ENCODE measurements at regions not wholly inside any gene's neighbourhood (a gene's known extent, or its start where the extent isn't known, plus 50 kb on each side); places are given as distances from the start of the nearest gene placed in this dataset.

DNA sequence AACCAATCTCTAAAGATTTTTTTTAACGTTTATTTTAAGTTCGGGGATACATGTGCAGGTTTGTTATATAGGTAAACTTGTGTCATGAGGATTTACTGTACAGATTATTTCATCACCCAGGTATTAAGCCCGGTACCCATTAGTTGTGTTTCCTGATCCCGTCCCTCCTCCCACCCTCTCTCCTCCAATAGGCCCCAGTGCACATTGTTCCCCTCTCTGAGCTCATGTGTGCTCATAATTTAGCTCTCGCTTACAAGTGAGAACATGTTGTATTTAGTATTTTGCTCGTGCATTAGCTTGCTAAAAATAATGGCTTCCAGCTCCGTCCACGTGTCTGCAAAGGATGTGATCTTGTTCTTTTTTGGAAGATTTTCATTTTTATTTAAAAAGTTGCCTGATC lies 2309.4 kb upstream of the AGA start:
- Histone ChIP-seq H3K36me3 (ENCODE audit: control insufficient read depth in 2 of 2, insufficient read depth in 2 of 2, low read length in 1 of 2) (no peaks in the 10 kb centered on the region), H3K27ac (ENCODE audit: control insufficient read depth, insufficient read depth) (no peak overlapping the region), H3K27me3 (replicated peaks in 1 of 2; ENCODE audit: control insufficient read depth in 2 of 2, insufficient read depth in 2 of 2, low read length in 1 of 2) (no peaks in the 10 kb centered on the region), H3K4me3 (no peak overlapping the region), H2AFZ (ENCODE audit: control insufficient read depth, low read depth, low read length) (no peak overlapping the region), H4K20me1 (ENCODE audit: control insufficient read depth, insufficient read depth) (no peaks in the 10 kb centered on the region), H3K9me3 (replicated peaks; ENCODE audit: control insufficient read depth, insufficient read depth, low read length) (no peaks in the 10 kb centered on the region), H3K4me1 (ENCODE audit: control insufficient read depth, insufficient read depth, low read length) (no peaks in the 10 kb centered on the region), H3K9ac (ENCODE audit: control insufficient read depth, insufficient read depth, low read length) (no peak overlapping the region), H3K79me2 (ENCODE audit: control insufficient read depth, insufficient read depth, low read length) (no peaks in the 10 kb centered on the region), H3K4me2 (ENCODE audit: control insufficient read depth, insufficient read depth) (no peak overlapping the region)
- BruUV-seq (replicated peaks): no TSS peak
- ATAC-seq: no peak
- no peak for FAIRE-seq
- ChIA-PET SMC1A (ENCODE audit: uncharacterized antibody, unreplicated experiment) (no interaction called here), RAD21 (ENCODE audit: unreplicated experiment) (no interaction called here), CTCF (interaction anchor here (1.4 kb wide), 1 partner anchor 22 kb away, joined by 4 read pairs; no protein-coding TSS in a partner anchor), POLR2A (no interaction called here)
- WGBS (ENCODE audit: insufficient coverage, insufficient replicate concordance, low lambda C conversion rate, missing lambda C conversion rate): 30% methylated on average over 8 of the region's 8 CpGs
- intact Hi-C loops (cut with micrococcal nuclease; ENCODE audit: unreplicated experiment): no loop called here
- in situ Hi-C loops (cut with MboI): no loop called here
- TF ChIP-seq ZZZ3 (IDR thresholded peaks at IDR 0.05; ENCODE audit: control insufficient read depth, insufficient read length, low read depth) (no peak), CUX1 (IDR thresholded peaks at IDR 0.05; ENCODE audit: insufficient replicate concordance, low read depth, low read length) (no peak), IKZF2 (IDR thresholded peaks at IDR 0.05) (no peak), SPI1 (IDR thresholded peaks at IDR 0.05; ENCODE audit: borderline replicate concordance, insufficient read depth, low read depth, low read length) (no peak), ZNF274 (IDR thresholded peaks at IDR 0.05; ENCODE audit: insufficient read depth, insufficient read length) (no peak), CHD1 (IDR thresholded peaks at IDR 0.05; ENCODE audit: low read depth, low read length) (no peak)
- TF ChIP-seq, protein P1, sequence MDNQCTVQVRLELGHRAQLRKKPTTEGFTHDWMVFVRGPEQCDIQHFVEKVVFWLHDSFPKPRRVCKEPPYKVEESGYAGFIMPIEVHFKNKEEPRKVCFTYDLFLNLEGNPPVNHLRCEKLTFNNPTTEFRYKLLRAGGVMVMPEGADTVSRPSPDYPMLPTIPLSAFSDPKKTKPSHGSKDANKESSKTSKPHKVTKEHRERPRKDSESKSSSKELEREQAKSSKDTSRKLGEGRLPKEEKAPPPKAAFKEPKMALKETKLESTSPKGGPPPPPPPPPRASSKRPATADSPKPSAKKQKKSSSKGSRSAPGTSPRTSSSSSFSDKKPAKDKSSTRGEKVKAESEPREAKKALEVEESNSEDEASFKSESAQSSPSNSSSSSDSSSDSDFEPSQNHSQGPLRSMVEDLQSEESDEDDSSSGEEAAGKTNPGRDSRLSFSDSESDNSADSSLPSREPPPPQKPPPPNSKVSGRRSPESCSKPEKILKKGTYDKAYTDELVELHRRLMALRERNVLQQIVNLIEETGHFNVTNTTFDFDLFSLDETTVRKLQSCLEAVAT (IDR thresholded peaks at IDR 0.05): no peak
- DNase-seq (ENCODE audit: low read depth, low spot score): no peak

Measured in GM12878 (cell line).